ENCODE measurements at regions not wholly inside any gene's neighbourhood (a gene's known extent, or its start where the extent isn't known, plus 50 kb on each side); places are given as distances from the start of the nearest gene placed in this dataset.
A peak's percentile ranks its signal among the peaks of the same experiment; 100 is the strongest.

- TF ChIP-seq CREB1 (IDR thresholded peaks at IDR 0.05; ENCODE audit: low read depth), result no peak
- no peak for TF ChIP-seq NFIC (IDR thresholded peaks at IDR 0.05)
- no peak for TF ChIP-seq TEAD4 (IDR thresholded peaks at IDR 0.05)
- no peak for TF ChIP-seq CEBPB (IDR thresholded peaks at IDR 0.05)
- no peak for TF ChIP-seq EP300 (IDR thresholded peaks at IDR 0.05; ENCODE audit: borderline replicate concordance)
- TF ChIP-seq USF1 (IDR thresholded peaks at IDR 0.05), result no peak
- no peak for TF ChIP-seq TCF12 (IDR thresholded peaks at IDR 0.05; ENCODE audit: low read depth)
- no peak for TF ChIP-seq YY1 (IDR thresholded peaks at IDR 0.05; ENCODE audit: low read depth)
- no peak for TF ChIP-seq REST (IDR thresholded peaks at IDR 0.05; ENCODE audit: low read depth)
- TF ChIP-seq RAD21 (IDR thresholded peaks at IDR 0.05; ENCODE audit: low read depth), result no peak
- TF ChIP-seq FOXM1 (IDR thresholded peaks at IDR 0.05; ENCODE audit: borderline replicate concordance, low read depth), result no peak
- no peak for TF ChIP-seq TAF1 (IDR thresholded peaks at IDR 0.05; ENCODE audit: low read depth)
- TF ChIP-seq ZBTB7A (IDR thresholded peaks at IDR 0.05; ENCODE audit: low read depth), result no peak
- TF ChIP-seq MAX (IDR thresholded peaks at IDR 0.05), result no peak
- TF ChIP-seq EGR1 (IDR thresholded peaks at IDR 0.05), result no peak
Measured at GRCh38 chr4:112015960-112016359, 129.3 kb upstream of the FAM241A start.

- TF ChIP-seq CEBPB (IDR thresholded peaks at IDR 0.05) (no peak), YY1 (IDR thresholded peaks at IDR 0.05; ENCODE audit: low read depth) (no peak), TCF12 (IDR thresholded peaks at IDR 0.05; ENCODE audit: low read depth) (no peak), TAF1 (IDR thresholded peaks at IDR 0.05; ENCODE audit: low read depth) (no peak), MAX (IDR thresholded peaks at IDR 0.05) (no peak), RAD21 (IDR thresholded peaks at IDR 0.05; ENCODE audit: low read depth) (no peak), EP300 (IDR thresholded peaks at IDR 0.05; ENCODE audit: borderline replicate concordance) (no peak), TEAD4 (IDR thresholded peaks at IDR 0.05) (no peak), ZBTB7A (IDR thresholded peaks at IDR 0.05; ENCODE audit: low read depth) (no peak), EGR1 (IDR thresholded peaks at IDR 0.05) (no peak)
Measured at GRCh38 chr4:112023402-112023950, 121.8 kb upstream of the FAM241A start.

- TF ChIP-seq CREB1 (IDR thresholded peaks at IDR 0.05; ENCODE audit: low read depth) (no peak), NFIC (IDR thresholded peaks at IDR 0.05) (no peak), TCF12 (IDR thresholded peaks at IDR 0.05; ENCODE audit: low read depth) (no peak), CEBPB (IDR thresholded peaks at IDR 0.05) (no peak)
Measured at GRCh38 chr4:112026058-112026457, 119.2 kb upstream of the FAM241A start.

- TF ChIP-seq REST (IDR thresholded peaks at IDR 0.05; ENCODE audit: low read depth) (no peak), USF1 (IDR thresholded peaks at IDR 0.05) (no peak), CEBPB (IDR thresholded peaks at IDR 0.05) (no peak), NFIC (IDR thresholded peaks at IDR 0.05) (no peak), TAF1 (IDR thresholded peaks at IDR 0.05; ENCODE audit: low read depth) (no peak), RAD21 (IDR thresholded peaks at IDR 0.05; ENCODE audit: low read depth) (no peak), TCF12 (IDR thresholded peaks at IDR 0.05; ENCODE audit: low read depth) (no peak), ZBTB7A (IDR thresholded peaks at IDR 0.05; ENCODE audit: low read depth) (no peak), YY1 (IDR thresholded peaks at IDR 0.05; ENCODE audit: low read depth) (no peak), EP300 (IDR thresholded peaks at IDR 0.05; ENCODE audit: borderline replicate concordance) (no peak), MAX (IDR thresholded peaks at IDR 0.05) (no peak), EGR1 (IDR thresholded peaks at IDR 0.05) (no peak), CREB1 (IDR thresholded peaks at IDR 0.05; ENCODE audit: low read depth) (no peak), TEAD4 (IDR thresholded peaks at IDR 0.05) (no peak), FOXM1 (IDR thresholded peaks at IDR 0.05; ENCODE audit: borderline replicate concordance, low read depth) (no peak)
Measured at GRCh38 chr4:112029771-112030171, 115.5 kb upstream of the FAM241A start.

GRCh38 chr4:112031712-112032328, 113.4 kb upstream of the FAM241A start:
- TF ChIP-seq CEBPB (IDR thresholded peaks at IDR 0.05) (no peak), RAD21 (IDR thresholded peaks at IDR 0.05; ENCODE audit: low read depth) (peak; percentile 88)

GRCh38 chr4:112036886-112037285, 108.4 kb upstream of the FAM241A start:
- TF ChIP-seq TCF12 (IDR thresholded peaks at IDR 0.05; ENCODE audit: low read depth), result no peak

All from Ishikawa (cell line).